Loucy (cell line): ENCODE measurements at regions not wholly inside any gene's neighbourhood (a gene's known extent, or its start where the extent isn't known, plus 50 kb on each side); places are given as distances from the start of the nearest gene placed in this dataset.

Source experiments
- H2AFZ ChIP-seq: fragments of 200-600 bp; sonication (generic); 2 replicates; pipeline ENCODE4 v1.6.0; 2016; ENCODE audit warnings: antibody characterized with exemption, mild to moderate bottlenecking, low read length, moderate library complexity
- H3F3A ChIP-seq: fragments of 200-600 bp; 2 replicates; pipeline ENCODE4 v1.6.0; 2016; ENCODE audit warnings: antibody characterized with exemption, low read depth, mild to moderate bottlenecking
- H3K27me3 ChIP-seq: fragments of 200-600 bp; sonication (generic); 2 replicates; pipeline ENCODE4 v1.6.1; 2014; ENCODE audit warnings: low read length, mild to moderate bottlenecking; ENCODE audit not compliant: insufficient read depth, poor library complexity, severe bottlenecking
- H3K36me3 ChIP-seq: fragments of 200-600 bp; sonication (generic); 2 replicates; pipeline ENCODE4 v1.6.1; 2016; ENCODE audit warnings: low read length; ENCODE audit not compliant: insufficient read depth
- H3K4me1 ChIP-seq: fragments of 200-600 bp; sonication (generic); 2 replicates; pipeline ENCODE4 v1.5.1; 2014; ENCODE audit warnings: low read length, mild to moderate bottlenecking; ENCODE audit not compliant: insufficient read depth, poor library complexity, severe bottlenecking
- H3K4me2 ChIP-seq: fragments of 200-600 bp; sonication (generic); 2 replicates; pipeline ENCODE4 v1.6.0; 2014; ENCODE audit warnings: antibody characterized with exemption, low read length, low read depth, mild to moderate bottlenecking; ENCODE audit not compliant: poor library complexity, severe bottlenecking
- H3K4me3 ChIP-seq: fragments of 200-600 bp; sonication (generic); 2 replicates; pipeline ENCODE4 v1.5.1; 2014; ENCODE audit warnings: low read length, mild to moderate bottlenecking, mixed read lengths; ENCODE audit not compliant: poor library complexity, severe bottlenecking
- H3K79me2 ChIP-seq: fragments of 200-600 bp; sonication (generic); 2 replicates; pipeline ENCODE4 v1.6.1; 2014; ENCODE audit warnings: low read length; ENCODE audit not compliant: insufficient read depth
- H3K9ac ChIP-seq: fragments of 200-600 bp; sonication (generic); 2 replicates; pipeline ENCODE4 v1.6.0; 2014; ENCODE audit warnings: mild to moderate bottlenecking, low read depth, low read length, moderate library complexity; ENCODE audit not compliant: poor library complexity, severe bottlenecking
- H3K9me2 ChIP-seq: fragments of 200-600 bp; sonication (generic); replicated peaks from 2 replicates; pipeline ENCODE4 v1.6.1; 2016; ENCODE audit warnings: low read depth, low read length, mixed read lengths
- H3K9me3 ChIP-seq: fragments of 200-600 bp; sonication (generic); 2 replicates; pipeline ENCODE4 v1.6.1; 2014; ENCODE audit warnings: mild to moderate bottlenecking, antibody characterized with exemption, low read length, low read depth; ENCODE audit not compliant: insufficient read depth
- H4K20me1 ChIP-seq: fragments of 200-600 bp; sonication (generic); 2 replicates; pipeline ENCODE4 v1.6.0; 2014; ENCODE audit warnings: antibody characterized with exemption, low read length, mild to moderate bottlenecking; ENCODE audit not compliant: insufficient read depth, poor library complexity, severe bottlenecking
- EZH2phosphoT487 ChIP-seq: fragments of 200-600 bp; IDR thresholded peaks from 2 replicates; pipeline ENCODE4 v1.6.1; 2018; ENCODE audit warnings: antibody characterized with exemption, mild to moderate bottlenecking, moderate library complexity, borderline replicate concordance
- TF ChIP-seq, protein P1 (sequence below): fragments of 200-600 bp; sonication (generic); conservative IDR thresholded peaks from 2 replicates; pipeline ENCODE4 v1.5.1; 2014; ENCODE audit warnings: mild to moderate bottlenecking, antibody characterized with exemption, low read length

GRCh38 chr13:86692291-86692690 is 893.1 kb upstream of the SLITRK6 start:
- no peak overlapping the region for H2AFZ ChIP-seq
- TF ChIP-seq EZH2phosphoT487, result no peak
- TF ChIP-seq, protein P1, sequence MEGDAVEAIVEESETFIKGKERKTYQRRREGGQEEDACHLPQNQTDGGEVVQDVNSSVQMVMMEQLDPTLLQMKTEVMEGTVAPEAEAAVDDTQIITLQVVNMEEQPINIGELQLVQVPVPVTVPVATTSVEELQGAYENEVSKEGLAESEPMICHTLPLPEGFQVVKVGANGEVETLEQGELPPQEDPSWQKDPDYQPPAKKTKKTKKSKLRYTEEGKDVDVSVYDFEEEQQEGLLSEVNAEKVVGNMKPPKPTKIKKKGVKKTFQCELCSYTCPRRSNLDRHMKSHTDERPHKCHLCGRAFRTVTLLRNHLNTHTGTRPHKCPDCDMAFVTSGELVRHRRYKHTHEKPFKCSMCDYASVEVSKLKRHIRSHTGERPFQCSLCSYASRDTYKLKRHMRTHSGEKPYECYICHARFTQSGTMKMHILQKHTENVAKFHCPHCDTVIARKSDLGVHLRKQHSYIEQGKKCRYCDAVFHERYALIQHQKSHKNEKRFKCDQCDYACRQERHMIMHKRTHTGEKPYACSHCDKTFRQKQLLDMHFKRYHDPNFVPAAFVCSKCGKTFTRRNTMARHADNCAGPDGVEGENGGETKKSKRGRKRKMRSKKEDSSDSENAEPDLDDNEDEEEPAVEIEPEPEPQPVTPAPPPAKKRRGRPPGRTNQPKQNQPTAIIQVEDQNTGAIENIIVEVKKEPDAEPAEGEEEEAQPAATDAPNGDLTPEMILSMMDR, result no peak
- no peak overlapping the region for H3K4me2 ChIP-seq
- H4K20me1 ChIP-seq, result no peaks in the 10 kb centered on the region
- no peak overlapping the region for H3K4me3 ChIP-seq
- no peaks in the 10 kb centered on the region for H3K9me2 ChIP-seq
- H3K79me2 ChIP-seq, result no peaks in the 10 kb centered on the region
- H3K9ac ChIP-seq, result no peak overlapping the region
- no peaks in the 10 kb centered on the region for H3K4me1 ChIP-seq
- no peaks in the 10 kb centered on the region for H3K36me3 ChIP-seq
- no peaks in the 10 kb centered on the region for H3K9me3 ChIP-seq
- H3F3A ChIP-seq, result no peaks in the 10 kb centered on the region
- H3K27me3 ChIP-seq, result no peaks in the 10 kb centered on the region

DNA sequence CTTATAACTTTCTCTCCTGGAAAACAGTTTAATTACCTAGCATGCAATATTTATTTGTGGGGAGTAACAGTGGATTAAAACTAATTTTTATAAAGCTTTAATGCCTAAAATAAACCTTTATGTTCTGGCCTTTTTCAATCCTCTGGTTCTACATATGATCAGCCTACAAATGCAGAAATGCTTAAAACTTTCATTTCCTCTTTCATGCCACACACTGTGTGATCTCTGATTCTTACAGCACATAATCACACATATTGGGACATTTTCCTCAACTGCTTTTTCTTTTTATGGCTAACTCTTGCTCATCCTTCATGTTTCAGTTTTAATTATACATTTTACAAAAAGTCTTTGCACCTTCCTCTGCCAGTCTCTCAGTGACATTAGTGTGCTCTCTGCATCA is 910.8 kb upstream of the SLITRK6 start:
- TF ChIP-seq, protein P1, result no peak
- no peak for TF ChIP-seq EZH2phosphoT487
- Histone ChIP-seq H3K4me3 (no peak overlapping the region), H3K9me2 (no peaks in the 10 kb centered on the region), H3K36me3 (no peaks in the 10 kb centered on the region), H3K79me2 (no peaks in the 10 kb centered on the region), H3F3A (no peaks in the 10 kb centered on the region), H3K4me1 (no peaks in the 10 kb centered on the region), H4K20me1 (no peaks in the 10 kb centered on the region), H2AFZ (no peak overlapping the region), H3K4me2 (no peak overlapping the region), H3K9ac (no peak overlapping the region), H3K9me3 (no peaks in the 10 kb centered on the region), H3K27me3 (no peaks in the 10 kb centered on the region)

DNA sequence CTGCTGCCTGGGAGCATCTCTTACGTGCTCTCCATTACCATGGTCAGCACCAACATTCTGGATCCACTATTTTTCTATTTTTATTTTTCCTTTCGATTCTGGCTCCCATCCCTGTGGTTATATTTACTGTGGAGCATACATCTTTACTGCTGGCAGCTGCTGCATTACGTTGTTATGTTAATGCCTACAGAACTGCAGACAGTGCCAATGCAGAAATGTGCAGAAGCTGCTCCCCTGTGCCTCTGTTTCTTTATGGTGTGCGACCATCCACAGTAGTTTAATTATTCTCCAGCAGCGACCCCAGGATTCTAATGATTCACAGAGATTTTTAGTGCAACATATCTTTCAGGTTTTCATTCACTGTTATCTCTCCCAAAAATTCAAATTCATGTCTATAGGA is 911.7 kb upstream of the SLITRK6 start:
- H4K20me1 ChIP-seq, result no peaks in the 10 kb centered on the region
- no peak overlapping the region for H2AFZ ChIP-seq
- H3K9ac ChIP-seq, result no peak overlapping the region
- no peak overlapping the region for H3K4me3 ChIP-seq
- H3K4me2 ChIP-seq, result no peak overlapping the region
- no peaks in the 10 kb centered on the region for H3K4me1 ChIP-seq
- TF ChIP-seq, protein P1, result no peak
- TF ChIP-seq EZH2phosphoT487, result no peak
- no peaks in the 10 kb centered on the region for H3K9me3 ChIP-seq
- H3F3A ChIP-seq, result no peaks in the 10 kb centered on the region
- no peaks in the 10 kb centered on the region for H3K79me2 ChIP-seq
- H3K9me2 ChIP-seq, result no peaks in the 10 kb centered on the region
- H3K36me3 ChIP-seq, result no peaks in the 10 kb centered on the region
- H3K27me3 ChIP-seq, result no peaks in the 10 kb centered on the region
